GM12878 (cell line): ENCODE measurements at regions not wholly inside any gene's neighbourhood (a gene's known extent, or its start where the extent isn't known, plus 50 kb on each side); places are given as distances from the start of the nearest gene placed in this dataset.

Experiments
- ATAC-seq: fragments of 200-7000 bp; cut with Tn5 transposase; 3 replicates; pipeline ENCODE4 v1.9.1; 2020; ENCODE audit warnings: mild to moderate bottlenecking, moderate library complexity
- BruUV-seq: library from RNA; stranded (reverse); fragments of 400-500 nt; replicated peaks from 2 replicates; lab custom pipeline; 2021; lab: Mats Ljungman, UMichigan
- CTCF ChIA-PET: fragments of 300-600 bp; sonication (Branson Sonifier 250); formaldehyde crosslinking; extraction: SDS; loops from one replicate; lab custom pipeline; 2021; ENCODE audit warnings: inconsistent platforms; lab: Yijun Ruan, JAX
- POLR2A ChIA-PET: fragments of 350-600 bp; formaldehyde crosslinking; extraction: SDS; loops from one replicate; lab custom pipeline; 2021; ENCODE audit warnings: inconsistent platforms; lab: Charles Lee
- RAD21 ChIA-PET: fragments of 300-600 bp; sonication (Branson Sonifier 250); formaldehyde crosslinking; loops from one replicate; lab custom pipeline; 2023; ENCODE audit warnings: antibody characterized with exemption; ENCODE audit not compliant: unreplicated experiment; lab: Charles Lee
- SMC1A ChIA-PET: fragments of 300-600 bp; sonication (Branson Sonifier 250); formaldehyde crosslinking; loops from one replicate; lab custom pipeline; 2023; ENCODE audit not compliant: unreplicated experiment, uncharacterized antibody; lab: Charles Lee
- DNase-seq: peaks from one replicate; pipeline ENCODE4 v3.0.0-alpha.2; 2011; ENCODE audit warnings: low read depth, low spot score
- FAIRE-seq: peaks from 3 replicates; lab custom pipeline; 2011; peaks lifted over from hg19 to GRCh38; lab: Jason Lieb, UNC
- H2AFZ ChIP-seq: 2 replicates; pipeline ENCODE4 v1.6.0; 2011; ENCODE audit warnings: low read depth, low read length, control low read depth; ENCODE audit not compliant: control insufficient read depth
- H3K27ac ChIP-seq: 2 replicates; pipeline ENCODE4 v1.5.1; 2011; ENCODE audit warnings: control low read depth; ENCODE audit not compliant: control insufficient read depth, insufficient read depth
- H3K27me3 ChIP-seq, 2 experiments: replicated peaks in 1 of 2; 2 replicates each; pipeline versions ENCODE4 v1.6.0 to v1.6.1; 2011; ENCODE audit warnings: low read length in 1 of 2; ENCODE audit not compliant: control insufficient read depth in 2 of 2, insufficient read depth in 2 of 2
- H3K36me3 ChIP-seq, 2 experiments: 2 replicates each; pipeline ENCODE4 v1.5.1; 2011; ENCODE audit warnings: low read length in 1 of 2; ENCODE audit not compliant: control insufficient read depth in 2 of 2, insufficient read depth in 2 of 2
- H3K4me1 ChIP-seq: 2 replicates; pipeline ENCODE4 v1.6.1; 2011; ENCODE audit warnings: mild to moderate bottlenecking, low read length, moderate library complexity, mixed read lengths; ENCODE audit not compliant: control insufficient read depth, insufficient read depth
- H3K4me2 ChIP-seq: 2 replicates; pipeline ENCODE4 v1.6.0; 2011; ENCODE audit warnings: control low read depth; ENCODE audit not compliant: control insufficient read depth, insufficient read depth
- H3K4me3 ChIP-seq: fragments of 200-600 bp; sonication (generic); 2 replicates; pipeline ENCODE4 v1.5.1; 2016
- H3K79me2 ChIP-seq: 2 replicates; pipeline ENCODE4 v1.6.0; 2011; ENCODE audit warnings: low read length; ENCODE audit not compliant: control insufficient read depth, insufficient read depth
- H3K9ac ChIP-seq: 2 replicates; pipeline ENCODE4 v1.8.0; 2011; ENCODE audit warnings: low read length, control low read depth, mixed read lengths; ENCODE audit not compliant: control insufficient read depth, insufficient read depth
- H3K9me3 ChIP-seq: replicated peaks from 3 replicates; pipeline ENCODE4 v1.5.1; 2011; ENCODE audit warnings: mild to moderate bottlenecking, low read length; ENCODE audit not compliant: control insufficient read depth, insufficient read depth
- H4K20me1 ChIP-seq: 2 replicates; pipeline ENCODE4 v1.6.0; 2011; ENCODE audit not compliant: control insufficient read depth, insufficient read depth
- BACH1 ChIP-seq: fragments of 450-650 bp; IDR thresholded peaks from 2 replicates; pipeline ENCODE4 v1.6.1; 2017; ENCODE audit warnings: mild to moderate bottlenecking, borderline replicate concordance
- CBFB ChIP-seq: IDR thresholded peaks from 2 replicates; pipeline ENCODE4 v1.6.1; 2016; ENCODE audit warnings: antibody characterized with exemption, low read depth
- E4F1 ChIP-seq: fragments of 450-650 bp; IDR thresholded peaks from 2 replicates; pipeline ENCODE4 v1.6.1; 2018; ENCODE audit warnings: borderline replicate concordance, mild to moderate bottlenecking; ENCODE audit not compliant: partially characterized antibody
- GABPA ChIP-seq: IDR thresholded peaks from 2 replicates; pipeline ENCODE4 v1.6.1; 2014; ENCODE audit warnings: antibody characterized with exemption, low read depth, mild to moderate bottlenecking, inconsistent platforms
- KLF5 ChIP-seq: fragments of 450-650 bp; IDR thresholded peaks from 2 replicates; pipeline ENCODE4 v1.6.1; 2014; ENCODE audit warnings: mild to moderate bottlenecking; ENCODE audit not compliant: partially characterized antibody
- MEF2B ChIP-seq: fragments of 450-650 bp; IDR thresholded peaks from 2 replicates; pipeline ENCODE4 v1.6.1; 2018; ENCODE audit warnings: mild to moderate bottlenecking, moderate library complexity; ENCODE audit not compliant: partially characterized antibody, poor library complexity, severe bottlenecking
- SIN3A ChIP-seq: IDR thresholded peaks from 2 replicates; pipeline ENCODE4 v1.6.1; 2012; ENCODE audit warnings: low read depth, low read length, improper control_type of control experiment
- SKIL ChIP-seq: fragments of 450-650 bp; IDR thresholded peaks from 2 replicates; pipeline ENCODE4 v1.6.1; 2017; ENCODE audit warnings: mild to moderate bottlenecking, low read depth, inconsistent platforms; ENCODE audit not compliant: poor library complexity, severe bottlenecking
- SMAD5 ChIP-seq: IDR thresholded peaks from 2 replicates; pipeline ENCODE4 v1.6.1; 2016; ENCODE audit warnings: antibody characterized with exemption, low read depth
- SPI1 ChIP-seq: IDR thresholded peaks from 2 replicates; pipeline ENCODE4 v1.6.1; 2011; ENCODE audit warnings: low read depth, mild to moderate bottlenecking, low read length, moderate library complexity, borderline replicate concordance; ENCODE audit not compliant: insufficient read depth
- SREBF2 ChIP-seq: IDR thresholded peaks from 2 replicates; pipeline ENCODE4 v1.6.1; 2012; ENCODE audit warnings: mild to moderate bottlenecking, low read length
- SRF ChIP-seq, 2 experiments: IDR thresholded peaks; 2 replicates each; pipeline ENCODE4 v1.6.1; 2011; ENCODE audit warnings: low read depth in 2 of 2, low read length in 2 of 2, mild to moderate bottlenecking in 1 of 2, moderate library complexity in 1 of 2
- TARDBP ChIP-seq: IDR thresholded peaks from 2 replicates; pipeline ENCODE4 v1.6.1; 2016; ENCODE audit warnings: borderline replicate concordance
- ZNF207 ChIP-seq: fragments of 450-650 bp; IDR thresholded peaks from 2 replicates; pipeline ENCODE4 v1.6.1; 2014; ENCODE audit warnings: antibody characterized with exemption, mild to moderate bottlenecking, borderline replicate concordance
- ZSCAN29 ChIP-seq: fragments of 450-650 bp; IDR thresholded peaks from 2 replicates; pipeline ENCODE4 v1.6.1; 2017; ENCODE audit warnings: mild to moderate bottlenecking, moderate library complexity
- WGBS: methylation state at CpG from one replicate; pipeline ENCODE4 v1.1.6; 2016; ENCODE audit warnings: low lambda C conversion rate; ENCODE audit not compliant: insufficient replicate concordance, insufficient coverage; ENCODE audit errors: missing lambda C conversion rate; 5-methylcytosine and 5-hydroxymethylcytosine counted together
- in situ Hi-C: fragments of 300-500 bp; cut with MboI; formaldehyde crosslinking; loops from 9 replicates; pipeline ENCODE4 v1.14.3; 2018; ENCODE audit warnings: mixed read lengths
- intact Hi-C: fragments of 100-400 bp; cut with micrococcal nuclease; formaldehyde crosslinking; loops from one replicate; pipeline ENCODE4 v1.14.2; 2022; ENCODE audit not compliant: unreplicated experiment

- SMC1A ChIA-PET, result no interaction called here
- H3K4me2 ChIP-seq, result no peak overlapping the region
- no peaks in the 10 kb centered on the region for H4K20me1 ChIP-seq
- POLR2A ChIA-PET, result no interaction called here
- DNase-seq, result no peak
- H3K79me2 ChIP-seq, result no peaks in the 10 kb centered on the region
- no peak for ATAC-seq
- no peak for TF ChIP-seq GABPA
- TF ChIP-seq BACH1, result no peak
- TF ChIP-seq KLF5, result no peak
- no peak for TF ChIP-seq SPI1
- no peak for TF ChIP-seq ZNF207
- TF ChIP-seq ZSCAN29, result no peak
- TF ChIP-seq SRF (IDR thresholded peaks at IDR 0.05; ENCODE audit: low read depth in 2 of 2, low read length in 2 of 2), result no peak
- TF ChIP-seq SIN3A, result no peak
- TF ChIP-seq TARDBP, result no peak
- no peak for TF ChIP-seq SREBF2
- TF ChIP-seq SMAD5, result no peak
- no peak for TF ChIP-seq E4F1
- no peak for TF ChIP-seq SKIL
- no peak for TF ChIP-seq MEF2B
- no peak for TF ChIP-seq CBFB
- CTCF ChIA-PET, result no interaction called here
- no peaks in the 10 kb centered on the region for H3K4me1 ChIP-seq
- WGBS, result 55% methylated on average over 3 of the region's 3 CpGs
- intact Hi-C loops (no loop called here), in situ Hi-C loops (no loop called here)
- no peak overlapping the region for H2AFZ ChIP-seq
- no peak overlapping the region for H3K9ac ChIP-seq
- H3K27me3 ChIP-seq, result no peaks in the 10 kb centered on the region
- H3K36me3 ChIP-seq, result no peaks in the 10 kb centered on the region
- no peak overlapping the region for H3K27ac ChIP-seq
- RAD21 ChIA-PET, result no interaction called here
- H3K4me3 ChIP-seq, result no peak overlapping the region
- no peaks in the 10 kb centered on the region for H3K9me3 ChIP-seq
- no peak for FAIRE-seq
- BruUV-seq, result no TSS peak
Observed at GRCh38 chr3:87982421-87982820, 76.4 kb downstream of the CGGBP1 start.
